ENCODE measurements at regions not wholly inside any gene's neighbourhood (a gene's known extent, or its start where the extent isn't known, plus 50 kb on each side); places are given as distances from the start of the nearest gene placed in this dataset.
"Not testable (repeated sequence)": the region's sequence is repeated elsewhere in the genome, so short reads cannot be mapped to it uniquely, and the experiment has no call there.

DNA sequence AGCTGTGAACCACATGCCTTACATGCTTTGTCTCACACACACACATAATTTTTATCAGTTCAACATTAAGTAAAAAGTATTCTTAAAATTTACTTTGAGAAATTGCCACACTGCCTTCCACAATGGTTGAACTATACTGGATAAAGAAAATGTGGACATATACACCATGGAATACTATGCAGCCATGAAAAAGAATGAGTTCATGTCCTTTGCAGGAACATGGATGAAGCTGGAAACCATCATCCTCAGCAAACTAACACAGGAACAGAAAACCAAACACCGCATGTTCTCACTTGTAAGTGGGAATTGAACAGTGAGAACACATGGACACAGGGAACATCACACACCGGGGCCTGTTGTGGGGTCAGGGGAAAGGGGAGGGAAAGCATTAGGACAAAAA is 774.9 kb upstream of the RAB6C start:
- TF ChIP-seq, protein P1, sequence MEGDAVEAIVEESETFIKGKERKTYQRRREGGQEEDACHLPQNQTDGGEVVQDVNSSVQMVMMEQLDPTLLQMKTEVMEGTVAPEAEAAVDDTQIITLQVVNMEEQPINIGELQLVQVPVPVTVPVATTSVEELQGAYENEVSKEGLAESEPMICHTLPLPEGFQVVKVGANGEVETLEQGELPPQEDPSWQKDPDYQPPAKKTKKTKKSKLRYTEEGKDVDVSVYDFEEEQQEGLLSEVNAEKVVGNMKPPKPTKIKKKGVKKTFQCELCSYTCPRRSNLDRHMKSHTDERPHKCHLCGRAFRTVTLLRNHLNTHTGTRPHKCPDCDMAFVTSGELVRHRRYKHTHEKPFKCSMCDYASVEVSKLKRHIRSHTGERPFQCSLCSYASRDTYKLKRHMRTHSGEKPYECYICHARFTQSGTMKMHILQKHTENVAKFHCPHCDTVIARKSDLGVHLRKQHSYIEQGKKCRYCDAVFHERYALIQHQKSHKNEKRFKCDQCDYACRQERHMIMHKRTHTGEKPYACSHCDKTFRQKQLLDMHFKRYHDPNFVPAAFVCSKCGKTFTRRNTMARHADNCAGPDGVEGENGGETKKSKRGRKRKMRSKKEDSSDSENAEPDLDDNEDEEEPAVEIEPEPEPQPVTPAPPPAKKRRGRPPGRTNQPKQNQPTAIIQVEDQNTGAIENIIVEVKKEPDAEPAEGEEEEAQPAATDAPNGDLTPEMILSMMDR (IDR thresholded peaks at IDR 0.05; ENCODE audit: low read depth, low read length, missing input control), result not testable (repeated sequence)
- TF ChIP-seq YY1, SP1, JUND, ATF3, MAX (IDR thresholded peaks at IDR 0.05): not testable (repeated sequence)
- TF ChIP-seq, protein P2, sequence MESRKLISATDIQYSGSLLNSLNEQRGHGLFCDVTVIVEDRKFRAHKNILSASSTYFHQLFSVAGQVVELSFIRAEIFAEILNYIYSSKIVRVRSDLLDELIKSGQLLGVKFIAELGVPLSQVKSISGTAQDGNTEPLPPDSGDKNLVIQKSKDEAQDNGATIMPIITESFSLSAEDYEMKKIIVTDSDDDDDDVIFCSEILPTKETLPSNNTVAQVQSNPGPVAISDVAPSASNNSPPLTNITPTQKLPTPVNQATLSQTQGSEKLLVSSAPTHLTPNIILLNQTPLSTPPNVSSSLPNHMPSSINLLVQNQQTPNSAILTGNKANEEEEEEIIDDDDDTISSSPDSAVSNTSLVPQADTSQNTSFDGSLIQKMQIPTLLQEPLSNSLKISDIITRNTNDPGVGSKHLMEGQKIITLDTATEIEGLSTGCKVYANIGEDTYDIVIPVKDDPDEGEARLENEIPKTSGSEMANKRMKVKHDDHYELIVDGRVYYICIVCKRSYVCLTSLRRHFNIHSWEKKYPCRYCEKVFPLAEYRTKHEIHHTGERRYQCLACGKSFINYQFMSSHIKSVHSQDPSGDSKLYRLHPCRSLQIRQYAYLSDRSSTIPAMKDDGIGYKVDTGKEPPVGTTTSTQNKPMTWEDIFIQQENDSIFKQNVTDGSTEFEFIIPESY (IDR thresholded peaks at IDR 0.05), result not testable (repeated sequence)

Data from liver (tissue), 3 donors.